Coronary artery (tissue), 2 donors: ENCODE measurements at regions not wholly inside any gene's neighbourhood (a gene's known extent, or its start where the extent isn't known, plus 50 kb on each side); places are given as distances from the start of the nearest gene placed in this dataset.

Experiments
- DNase-seq: peaks from one replicate; pipeline ENCODE4 v3.0.0-alpha.2; 2017; ENCODE audit warnings: low spot score
- H3K27ac ChIP-seq, 2 donors: fragments of 200-600 bp; sonication (generic); one replicate each; pipeline ENCODE4 v1.5.1; 2016 to 2019
- H3K4me3 ChIP-seq: fragments of 200-600 bp; sonication (generic); 2 replicates; pipeline ENCODE4 v1.5.1; 2016; ENCODE audit warnings: mild to moderate bottlenecking, moderate library complexity
- CTCF ChIP-seq: fragments of 200-600 bp; sonication (generic); IDR thresholded peaks from one replicate; pipeline ENCODE4 v1.5.1; 2019; ENCODE audit warnings: antibody characterized with exemption

DNA sequence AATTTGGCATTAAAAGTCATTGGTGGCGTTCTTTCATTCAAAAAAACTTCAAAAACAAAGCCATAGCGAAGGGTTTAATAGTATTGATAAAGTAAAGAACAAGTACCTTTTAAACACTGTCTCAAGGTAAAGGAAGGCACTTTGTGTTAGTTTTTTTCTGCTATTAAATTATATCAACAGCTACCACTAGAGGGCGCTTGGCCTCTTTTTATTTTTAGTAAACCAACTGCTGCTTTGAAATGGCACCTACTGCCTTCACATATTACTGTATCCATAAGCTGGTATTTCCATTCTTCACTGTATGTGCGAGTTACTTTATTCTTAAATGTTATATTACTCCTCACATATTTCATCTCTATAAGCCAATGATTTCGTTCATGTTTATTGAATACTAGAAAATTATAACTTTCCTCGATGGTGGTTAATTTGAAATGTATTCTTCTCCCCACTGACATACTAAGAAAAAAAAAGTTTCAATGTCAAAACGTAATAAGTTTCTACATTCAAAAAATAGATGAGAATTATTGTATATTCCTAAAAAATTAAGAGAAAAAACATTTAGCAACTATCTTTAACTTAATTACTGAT lies 125.7 kb upstream of the CXADR start:
- TF ChIP-seq CTCF: peak; percentile 58
- H3K4me3 ChIP-seq: no peak overlapping the region
- DNase-seq: no peak
- no peak overlapping the region for H3K27ac ChIP-seq

DNA sequence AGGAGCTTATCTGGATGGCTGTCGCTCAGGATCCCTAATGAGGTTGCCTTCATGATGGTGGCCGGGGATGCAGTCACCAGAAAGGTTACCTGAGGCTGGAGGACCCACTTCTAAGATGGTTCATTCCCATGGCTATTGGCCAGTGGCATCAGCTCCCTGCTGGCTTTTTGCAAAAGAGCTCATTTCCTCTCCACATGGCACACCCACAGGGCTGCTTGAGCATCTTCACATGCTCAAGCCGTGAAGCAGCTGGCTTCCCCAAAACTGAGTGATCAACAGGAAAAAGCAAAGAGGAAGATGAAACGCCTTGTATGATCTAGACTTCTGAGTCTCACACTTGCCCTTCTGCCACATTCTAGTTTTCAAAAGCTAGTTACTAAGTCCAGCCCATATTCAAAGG lies 124.6 kb upstream of the CXADR start:
- DNase-seq: no peak
- TF ChIP-seq CTCF: no peak
- Histone ChIP-seq H3K27ac (no peak overlapping the region), H3K4me3 (no peak overlapping the region)

- no peak overlapping the region for H3K27ac ChIP-seq
- no peak for DNase-seq
- no peak overlapping the region for H3K4me3 ChIP-seq
- no peak for TF ChIP-seq CTCF
Observed at GRCh38 chr21:17389311-17389710, 123.5 kb upstream of the CXADR start.

GRCh38 chr21:17390569-17390968 lies 122.3 kb upstream of the CXADR start:
- TF ChIP-seq CTCF: no peak
- no peak overlapping the region for H3K4me3 ChIP-seq
- no peak overlapping the region for H3K27ac ChIP-seq
- DNase-seq: no peak

- no peak overlapping the region for H3K4me3 ChIP-seq
- no peak for DNase-seq
- TF ChIP-seq CTCF: no peak
- H3K27ac ChIP-seq: no peak overlapping the region
Observed at GRCh38 chr21:17391811-17392340, 121.0 kb upstream of the CXADR start.

DNA sequence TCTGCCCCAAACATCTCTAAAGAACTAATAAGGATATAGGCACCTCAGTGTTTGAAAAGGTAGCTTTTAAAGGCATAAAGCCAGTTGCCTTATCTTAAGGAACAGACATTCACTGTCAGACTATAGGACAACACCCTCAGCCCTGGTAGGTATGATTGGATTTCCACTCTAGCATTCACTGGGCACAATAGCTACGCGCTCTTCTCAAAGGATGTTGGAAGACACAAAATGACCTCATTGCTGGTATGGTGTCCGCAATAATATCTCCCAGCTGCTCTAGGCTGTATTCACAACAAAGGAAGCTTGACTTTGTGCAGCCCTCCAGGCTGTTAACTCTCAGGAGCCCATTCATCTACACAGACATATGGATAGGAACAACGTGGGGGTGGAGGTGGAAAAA lies 119.4 kb upstream of the CXADR start:
- no peak for TF ChIP-seq CTCF
- no peak overlapping the region for H3K4me3 ChIP-seq

GRCh38 chr21:17396948-17397347 lies 115.9 kb upstream of the CXADR start:
- Histone ChIP-seq H3K4me3 (no peak overlapping the region), H3K27ac (no peak overlapping the region)
- no peak for TF ChIP-seq CTCF
- no peak for DNase-seq

More for the DNA sequence above, 119.4 kb upstream of the CXADR start:
- no peak overlapping the region for H3K27ac ChIP-seq
- DNase-seq: no peak
